ENCODE measurements at regions not wholly inside any gene's neighbourhood (a gene's known extent, or its start where the extent isn't known, plus 50 kb on each side); places are given as distances from the start of the nearest gene placed in this dataset.
"Not testable (repeated sequence)": the region's sequence is repeated elsewhere in the genome, so short reads cannot be mapped to it uniquely, and the experiment has no call there.

DNA sequence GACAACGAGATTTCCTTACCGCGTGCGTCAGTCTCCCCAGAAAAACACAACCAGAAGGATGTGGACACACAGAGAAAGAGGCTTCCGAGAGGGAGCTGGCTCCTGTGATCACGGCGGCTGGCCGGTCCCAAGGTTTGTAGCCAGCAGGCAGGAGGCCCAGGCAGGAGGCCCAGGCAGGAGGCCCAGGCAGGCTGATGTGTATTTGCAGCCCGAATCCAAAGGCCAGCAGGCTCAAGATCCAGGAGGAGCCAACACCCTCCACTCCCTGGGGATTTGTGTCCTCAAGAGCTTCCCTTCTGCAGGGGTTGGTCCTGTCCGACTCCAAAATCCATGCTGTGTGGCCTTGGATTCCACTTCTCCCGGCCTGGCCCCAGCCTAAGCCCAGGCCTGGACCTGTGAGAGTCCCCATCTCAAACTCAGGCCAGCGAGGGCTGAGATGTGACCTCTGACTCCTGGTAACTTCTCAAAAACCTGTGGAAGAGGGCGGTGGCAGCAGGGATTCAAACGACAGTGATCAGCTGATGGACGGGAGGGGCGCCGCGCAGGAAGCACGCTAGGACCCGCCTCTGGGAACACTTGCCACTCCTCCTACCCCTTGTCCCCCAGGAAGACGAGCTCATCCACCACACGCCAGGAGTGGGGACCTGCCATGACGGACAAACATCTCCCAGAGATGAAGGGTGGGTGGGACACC is 75.0 kb upstream of the PPP1R26 start:
- H3K27me3 ChIP-seq (ENCODE audit: control insufficient read depth, insufficient read depth, low read length): no peaks in the 10 kb centered on the region
- no peaks in the 10 kb centered on the region for H3K9me3 ChIP-seq (ENCODE audit: control insufficient read depth, insufficient read depth, low read depth, low read length)
- H3K27ac ChIP-seq (ENCODE audit: low read depth, low read length): no peak overlapping the region
- H3K4me1 ChIP-seq (ENCODE audit: control insufficient read depth, insufficient read depth, low read length): no peaks in the 10 kb centered on the region
- no peak overlapping the region for H3K4me3 ChIP-seq (ENCODE audit: low read depth, low read length)
- no peak overlapping the region for H3K9ac ChIP-seq (ENCODE audit: low read length)
- no peaks in the 10 kb centered on the region for H3K36me3 ChIP-seq (ENCODE audit: control insufficient read depth, insufficient read depth, low read length)

DNA sequence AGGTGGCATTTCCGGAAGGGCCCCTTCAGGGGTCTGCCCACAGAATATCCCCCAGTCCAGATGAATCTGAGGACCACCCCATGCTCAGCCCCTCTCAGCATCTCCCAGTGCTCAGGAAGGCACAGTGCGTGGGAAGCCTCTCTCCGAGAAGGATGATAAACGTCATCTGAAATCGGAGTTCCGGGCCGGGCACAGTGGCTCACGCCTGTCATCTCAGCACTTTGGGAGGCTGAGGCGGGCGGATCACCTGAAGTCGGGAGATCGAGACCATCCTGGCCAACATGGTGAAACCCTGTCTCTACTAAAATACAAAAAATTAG is 74.5 kb upstream of the PPP1R26 start:
- not testable (repeated sequence) for H3K4me1 ChIP-seq (ENCODE audit: control insufficient read depth, insufficient read depth, low read length); H3K36me3 ChIP-seq (ENCODE audit: control insufficient read depth, insufficient read depth, low read length); H3K27me3 ChIP-seq (ENCODE audit: control insufficient read depth, insufficient read depth, low read length); H3K9me3 ChIP-seq (ENCODE audit: control insufficient read depth, insufficient read depth, low read depth, low read length); H3K27ac ChIP-seq (ENCODE audit: low read depth, low read length); H3K4me3 ChIP-seq (ENCODE audit: low read depth, low read length); H3K9ac ChIP-seq (ENCODE audit: low read length)

DNA sequence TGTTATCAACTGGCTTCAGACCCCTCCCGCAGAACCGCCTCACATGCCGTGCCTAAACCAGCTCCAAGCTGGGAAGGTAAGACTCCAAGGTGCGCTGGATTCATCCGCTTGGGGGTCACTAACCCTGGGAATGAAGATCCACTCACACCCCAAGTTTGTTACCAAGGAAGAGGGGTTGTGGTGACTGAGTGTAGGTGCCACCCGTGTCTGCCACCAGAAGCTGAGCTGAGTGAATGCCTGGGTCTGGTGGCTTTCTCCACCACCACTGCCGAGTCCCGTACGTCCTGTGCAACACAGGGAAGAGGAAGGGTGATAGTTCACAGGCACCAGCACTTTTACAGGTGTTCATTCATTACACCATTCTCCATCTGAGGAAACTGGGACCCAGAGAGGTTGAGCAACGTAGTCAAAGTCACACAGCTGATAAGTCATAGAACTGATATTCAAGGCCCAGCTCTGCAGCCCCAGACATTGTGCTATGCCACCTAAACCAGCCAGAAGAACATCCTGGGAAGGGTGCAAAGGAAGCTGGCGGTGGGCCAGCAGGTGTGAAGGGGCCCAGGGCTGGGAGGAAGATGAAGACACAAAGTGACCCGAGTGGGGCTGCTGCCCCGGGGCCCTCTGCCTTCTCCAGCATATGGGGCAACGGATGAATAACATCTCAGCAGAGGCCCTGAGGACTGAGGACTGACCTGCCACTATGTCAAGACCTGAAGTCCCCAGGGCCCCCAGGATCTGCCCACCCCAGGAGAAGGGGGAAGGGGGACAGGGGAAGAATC is 70.9 kb upstream of the PPP1R26 start:
- Histone ChIP-seq H3K36me3 (ENCODE audit: control insufficient read depth, insufficient read depth, low read length) (no peaks in the 10 kb centered on the region), H3K27ac (ENCODE audit: low read depth, low read length) (no peak overlapping the region), H3K9me3 (ENCODE audit: control insufficient read depth, insufficient read depth, low read depth, low read length) (no peaks in the 10 kb centered on the region), H3K27me3 (ENCODE audit: control insufficient read depth, insufficient read depth, low read length) (no peaks in the 10 kb centered on the region), H3K4me3 (ENCODE audit: low read depth, low read length) (no peak overlapping the region), H3K4me1 (ENCODE audit: control insufficient read depth, insufficient read depth, low read length) (no peaks in the 10 kb centered on the region), H3K9ac (ENCODE audit: low read length) (no peak overlapping the region)

DNA sequence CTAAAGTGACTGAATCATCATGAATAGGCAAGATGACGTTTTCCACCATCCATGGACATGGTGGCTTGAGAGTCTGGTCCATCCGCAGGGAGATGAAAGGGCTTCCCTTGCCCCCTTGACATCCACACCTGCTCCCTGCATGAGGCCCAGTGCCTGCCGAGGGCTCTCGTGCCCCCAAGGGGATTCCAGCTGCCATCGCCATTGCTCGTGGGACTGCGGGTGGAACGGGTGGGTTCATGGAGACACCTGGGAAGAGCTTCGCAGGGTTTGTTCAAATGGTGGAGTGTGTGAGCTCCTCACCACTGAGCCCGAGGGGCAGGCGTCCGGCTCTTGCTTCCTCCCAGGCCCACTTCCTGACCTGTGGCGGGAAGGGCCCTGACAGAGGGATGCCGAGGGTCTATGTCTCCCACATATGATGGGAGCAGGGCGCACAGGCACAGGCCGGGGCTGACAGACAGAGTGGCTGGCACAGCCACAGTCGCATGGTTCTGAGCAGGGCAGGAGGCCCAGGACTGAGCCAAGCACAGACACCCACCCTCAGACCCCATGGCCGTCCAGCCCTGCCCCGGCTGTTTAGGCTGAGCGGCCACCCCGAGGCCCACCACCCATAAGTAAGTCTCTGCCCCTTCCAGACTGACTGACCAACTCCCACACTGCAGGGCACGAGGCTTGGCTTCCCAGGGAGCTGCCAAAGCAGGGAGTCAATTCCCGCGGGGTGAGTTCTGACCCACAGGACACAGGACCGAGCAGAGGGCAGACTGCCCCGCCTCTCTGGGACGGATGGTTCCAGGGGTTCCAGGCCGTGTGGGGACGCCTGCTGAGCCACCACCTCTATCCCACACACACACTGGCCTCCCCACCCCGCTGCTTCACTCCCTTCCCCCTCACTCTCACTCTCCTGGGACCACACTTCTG is 70.0 kb upstream of the PPP1R26 start:
- Histone ChIP-seq H3K4me1 (ENCODE audit: control insufficient read depth, insufficient read depth, low read length) (no peaks in the 10 kb centered on the region), H3K9ac (ENCODE audit: low read length) (no peak overlapping the region), H3K36me3 (ENCODE audit: control insufficient read depth, insufficient read depth, low read length) (no peaks in the 10 kb centered on the region), H3K4me3 (ENCODE audit: low read depth, low read length) (no peak overlapping the region), H3K27me3 (ENCODE audit: control insufficient read depth, insufficient read depth, low read length) (no peaks in the 10 kb centered on the region), H3K9me3 (ENCODE audit: control insufficient read depth, insufficient read depth, low read depth, low read length) (no peaks in the 10 kb centered on the region), H3K27ac (ENCODE audit: low read depth, low read length) (no peak overlapping the region)

DNA sequence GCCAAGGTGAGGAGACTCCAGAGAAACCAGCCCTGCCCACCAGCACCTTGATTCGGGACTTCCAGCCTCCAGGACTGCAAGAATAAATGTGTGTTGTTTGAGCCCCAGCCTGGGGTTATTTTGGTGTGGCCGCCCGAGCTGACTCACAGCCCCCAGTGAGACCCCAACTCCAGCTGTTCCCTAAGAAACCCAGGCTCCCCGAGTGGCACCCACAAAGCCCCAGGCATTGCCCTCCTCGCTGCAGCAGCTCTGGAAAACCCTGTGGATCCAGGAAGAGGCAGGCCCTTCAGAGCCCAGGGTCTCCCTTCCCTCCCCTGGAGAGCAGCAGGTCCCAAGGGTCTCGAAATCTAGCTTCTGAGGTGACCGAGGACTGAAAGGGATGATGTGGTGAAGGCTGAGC is 69.2 kb upstream of the PPP1R26 start:
- H3K4me1 ChIP-seq (ENCODE audit: control insufficient read depth, insufficient read depth, low read length): no peaks in the 10 kb centered on the region
- H3K4me3 ChIP-seq (ENCODE audit: low read depth, low read length): no peak overlapping the region

DNA sequence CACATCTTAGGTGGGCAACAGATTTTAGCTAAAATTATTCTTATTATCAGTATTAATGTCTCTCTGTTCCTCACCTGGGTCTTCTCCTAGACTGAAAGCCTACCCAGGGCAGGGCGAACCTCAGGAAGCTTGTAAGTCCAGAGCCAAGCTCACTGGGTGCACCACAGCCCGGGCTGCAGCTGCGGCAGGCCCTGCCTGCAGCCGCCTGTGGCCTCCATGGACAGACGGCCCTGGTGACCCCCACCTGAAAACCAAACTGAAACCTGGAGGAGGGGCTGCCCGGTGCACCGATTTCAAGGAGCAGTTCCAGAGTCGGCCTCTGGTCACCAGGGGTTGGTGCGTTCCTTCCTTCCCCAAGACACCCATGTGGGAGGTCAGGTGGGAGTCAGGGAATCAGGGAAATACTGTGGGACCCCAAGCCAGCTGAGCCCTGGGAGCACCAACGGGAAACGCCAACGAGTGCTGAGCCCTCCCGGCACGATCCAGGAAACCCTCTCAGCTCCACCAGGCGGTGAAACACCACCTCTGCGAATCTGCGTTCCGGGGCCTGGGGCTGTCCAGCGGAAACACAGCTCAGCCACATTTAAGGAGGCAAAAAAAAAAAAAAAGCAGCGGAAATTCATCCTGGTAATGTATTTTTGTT is 68.6 kb upstream of the PPP1R26 start:
- H3K36me3 ChIP-seq (ENCODE audit: control insufficient read depth, insufficient read depth, low read length): no peaks in the 10 kb centered on the region
- H3K4me1 ChIP-seq (ENCODE audit: control insufficient read depth, insufficient read depth, low read length): no peaks in the 10 kb centered on the region
- H3K9me3 ChIP-seq (ENCODE audit: control insufficient read depth, insufficient read depth, low read depth, low read length): no peaks in the 10 kb centered on the region
- H3K4me3 ChIP-seq (ENCODE audit: low read depth, low read length): no peak overlapping the region
- H3K9ac ChIP-seq (ENCODE audit: low read length): no peak overlapping the region
- no peaks in the 10 kb centered on the region for H3K27me3 ChIP-seq (ENCODE audit: control insufficient read depth, insufficient read depth, low read length)
- no peak overlapping the region for H3K27ac ChIP-seq (ENCODE audit: low read depth, low read length)

More for the DNA sequence above, 69.2 kb upstream of the PPP1R26 start:
- no peak overlapping the region for H3K27ac ChIP-seq (ENCODE audit: low read depth, low read length)
- H3K9me3 ChIP-seq (ENCODE audit: control insufficient read depth, insufficient read depth, low read depth, low read length): no peaks in the 10 kb centered on the region
- no peak overlapping the region for H3K9ac ChIP-seq (ENCODE audit: low read length)
- no peaks in the 10 kb centered on the region for H3K36me3 ChIP-seq (ENCODE audit: control insufficient read depth, insufficient read depth, low read length)
- no peaks in the 10 kb centered on the region for H3K27me3 ChIP-seq (ENCODE audit: control insufficient read depth, insufficient read depth, low read length)

DNA sequence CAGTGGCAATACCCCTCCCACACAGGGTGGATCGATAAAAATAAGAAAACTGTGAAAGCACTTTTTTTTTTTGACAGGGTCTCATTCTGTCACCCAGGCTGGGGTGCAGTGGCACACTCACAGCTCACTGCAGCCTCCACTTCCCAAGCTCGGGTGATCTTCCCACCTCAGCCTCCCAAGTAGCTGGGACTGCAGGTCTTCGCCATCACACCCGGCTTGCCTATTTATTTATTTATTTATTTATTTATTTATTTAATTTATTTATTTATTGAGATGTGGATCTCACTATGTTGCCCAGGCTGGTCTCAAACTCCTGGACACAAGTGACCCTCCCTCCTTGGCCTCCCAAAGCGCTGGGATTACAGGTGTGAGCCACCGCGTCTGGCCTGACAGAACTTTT is 68.0 kb upstream of the PPP1R26 start:
- not testable (repeated sequence) for H3K4me1 ChIP-seq (ENCODE audit: control insufficient read depth, insufficient read depth, low read length); H3K9me3 ChIP-seq (ENCODE audit: control insufficient read depth, insufficient read depth, low read depth, low read length); H3K36me3 ChIP-seq (ENCODE audit: control insufficient read depth, insufficient read depth, low read length); H3K4me3 ChIP-seq (ENCODE audit: low read depth, low read length); H3K27me3 ChIP-seq (ENCODE audit: control insufficient read depth, insufficient read depth, low read length); H3K9ac ChIP-seq (ENCODE audit: low read length); H3K27ac ChIP-seq (ENCODE audit: low read depth, low read length)

DNA sequence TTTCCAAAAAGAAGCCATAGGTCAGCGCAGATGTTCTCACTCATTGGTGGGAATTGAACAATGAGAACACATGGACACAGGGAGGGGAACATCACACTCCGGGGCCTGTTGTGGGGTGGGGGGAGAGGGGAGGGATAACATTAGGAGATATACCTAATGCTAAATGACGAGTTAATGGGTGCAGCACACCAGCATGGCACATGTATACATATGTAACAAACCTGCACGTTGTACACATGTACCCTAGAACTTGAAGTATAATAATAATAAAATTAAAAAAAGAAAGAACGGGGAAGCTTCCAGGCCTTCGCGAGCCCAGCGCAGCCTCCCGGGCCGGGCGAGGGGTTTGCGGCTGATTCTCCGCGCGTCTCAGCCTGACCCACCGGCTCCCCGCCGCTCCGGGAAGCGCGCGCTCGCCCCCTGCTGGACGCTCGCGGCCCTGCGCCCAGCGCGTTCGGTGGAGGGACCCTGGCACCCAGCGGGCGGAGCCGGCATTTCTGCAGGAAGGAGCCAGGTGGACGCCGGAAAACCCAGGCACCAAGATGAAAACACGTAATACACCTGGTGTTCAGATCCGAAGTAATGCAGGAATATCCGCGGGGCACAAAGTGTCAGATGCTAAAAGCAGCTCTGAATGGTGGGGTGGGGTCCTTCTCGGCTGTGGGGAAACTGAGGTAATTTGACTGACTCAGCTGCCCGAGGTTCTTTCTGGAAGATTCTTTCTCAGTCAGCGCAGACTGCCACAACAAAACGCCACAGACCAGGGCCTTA is 67.1 kb upstream of the PPP1R26 start:
- H3K4me1 ChIP-seq (ENCODE audit: control insufficient read depth, insufficient read depth, low read length); H3K4me3 ChIP-seq (ENCODE audit: low read depth, low read length); H3K27me3 ChIP-seq (ENCODE audit: control insufficient read depth, insufficient read depth, low read length); H3K9me3 ChIP-seq (ENCODE audit: control insufficient read depth, insufficient read depth, low read depth, low read length); H3K27ac ChIP-seq (ENCODE audit: low read depth, low read length); H3K36me3 ChIP-seq (ENCODE audit: control insufficient read depth, insufficient read depth, low read length); H3K9ac ChIP-seq (ENCODE audit: low read length): not testable (repeated sequence)

DNA sequence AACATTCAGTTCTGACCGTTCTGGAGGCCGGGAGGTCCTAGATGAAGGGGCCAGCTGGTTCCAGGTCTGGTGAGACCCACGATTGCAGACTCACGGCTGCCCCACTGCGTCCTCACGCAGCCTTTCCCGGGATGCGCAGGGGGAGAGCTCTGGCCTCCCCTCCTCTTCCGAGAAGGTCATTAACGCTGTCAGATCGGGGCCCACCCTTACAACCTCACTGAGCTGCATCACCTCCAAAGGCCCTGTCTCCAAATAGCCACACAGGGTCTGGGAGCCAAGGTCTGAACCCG is 66.6 kb upstream of the PPP1R26 start:
- Histone ChIP-seq H3K27ac (ENCODE audit: low read depth, low read length) (no peak overlapping the region), H3K9ac (ENCODE audit: low read length) (no peak overlapping the region), H3K4me1 (ENCODE audit: control insufficient read depth, insufficient read depth, low read length) (no peaks in the 10 kb centered on the region), H3K36me3 (ENCODE audit: control insufficient read depth, insufficient read depth, low read length) (no peaks in the 10 kb centered on the region), H3K9me3 (ENCODE audit: control insufficient read depth, insufficient read depth, low read depth, low read length) (no peaks in the 10 kb centered on the region), H3K27me3 (ENCODE audit: control insufficient read depth, insufficient read depth, low read length) (no peaks in the 10 kb centered on the region), H3K4me3 (ENCODE audit: low read depth, low read length) (no peak overlapping the region)

DNA sequence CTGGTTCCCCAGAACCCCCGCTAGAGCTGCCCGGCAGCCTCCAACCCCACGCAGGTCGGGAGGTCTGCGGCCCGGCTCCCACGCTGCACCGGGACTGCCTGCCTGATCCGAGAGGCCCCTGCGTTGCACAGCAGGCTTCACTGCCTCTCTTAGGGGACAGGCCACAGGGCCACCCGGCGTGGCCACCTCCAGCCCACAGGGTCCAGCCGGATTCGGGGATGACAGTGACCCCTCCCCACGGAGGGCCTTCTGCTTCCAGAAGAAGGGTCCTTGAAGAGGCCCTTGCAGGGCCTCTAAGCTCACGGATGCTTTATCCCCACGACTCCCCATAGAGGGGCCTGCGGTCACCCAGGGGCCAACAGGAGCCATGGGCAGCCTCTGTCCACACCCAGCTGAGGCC is 66.1 kb upstream of the PPP1R26 start:
- Histone ChIP-seq H3K4me1 (ENCODE audit: control insufficient read depth, insufficient read depth, low read length) (no peaks in the 10 kb centered on the region), H3K36me3 (ENCODE audit: control insufficient read depth, insufficient read depth, low read length) (no peaks in the 10 kb centered on the region), H3K9ac (ENCODE audit: low read length) (no peak overlapping the region), H3K4me3 (ENCODE audit: low read depth, low read length) (no peak overlapping the region), H3K27me3 (ENCODE audit: control insufficient read depth, insufficient read depth, low read length) (no peaks in the 10 kb centered on the region), H3K27ac (ENCODE audit: low read depth, low read length) (no peak overlapping the region), H3K9me3 (ENCODE audit: control insufficient read depth, insufficient read depth, low read depth, low read length) (no peaks in the 10 kb centered on the region)
